ENCODE measurements at regions not wholly inside any gene's neighbourhood (a gene's known extent, or its start where the extent isn't known, plus 50 kb on each side); places are given as distances from the start of the nearest gene placed in this dataset.
"Not testable (repeated sequence)": the region's sequence is repeated elsewhere in the genome, so short reads cannot be mapped to it uniquely, and the experiment has no call there.

- DNase-seq = no peak
Observed at GRCh38 chr14:99024926-99025325, 247.1 kb downstream of the BCL11B start.

GRCh38 chr14:99025418-99025817 is 246.6 kb downstream of the BCL11B start:
- no peak for DNase-seq

- no peak for DNase-seq
Observed at GRCh38 chr14:99026471-99026870, 245.5 kb downstream of the BCL11B start.

- no peak for DNase-seq
Observed at GRCh38 chr14:99028041-99028440, 244.0 kb downstream of the BCL11B start.

- DNase-seq = no peak
Observed at GRCh38 chr14:99028521-99028920, 243.5 kb downstream of the BCL11B start.

- DNase-seq = no peak
Observed at GRCh38 chr14:99029145-99029915, 242.7 kb downstream of the BCL11B start.

- no peak for DNase-seq
Observed at GRCh38 chr14:99029916-99030305, 242.1 kb downstream of the BCL11B start.

- no peak for DNase-seq
Observed at GRCh38 chr14:99030454-99030853, 241.5 kb downstream of the BCL11B start.

- DNase-seq = no peak
Observed at GRCh38 chr14:99032759-99033158, 239.2 kb downstream of the BCL11B start.

- DNase-seq = no peak
Observed at GRCh38 chr14:99033951-99034350, 238.0 kb downstream of the BCL11B start.

GRCh38 chr14:99034711-99035171 is 237.3 kb downstream of the BCL11B start:
- DNase-seq = no peak

GRCh38 chr14:99035268-99035667 is 236.7 kb downstream of the BCL11B start:
- DNase-seq = no peak

- DNase-seq = no peak
Observed at GRCh38 chr14:99035712-99036610, 236.0 kb downstream of the BCL11B start.

GRCh38 chr14:99036611-99037293 is 235.2 kb downstream of the BCL11B start:
- DNase-seq = peak; percentile 14

- not testable (repeated sequence) for DNase-seq
Observed at GRCh38 chr14:99037326-99037725, 234.7 kb downstream of the BCL11B start.

- no peak for DNase-seq
Observed at GRCh38 chr14:99037777-99038430, 234.1 kb downstream of the BCL11B start.

GRCh38 chr14:99038431-99038820 is 233.6 kb downstream of the BCL11B start:
- DNase-seq = no peak

GRCh38 chr14:99039331-99040041 is 232.5 kb downstream of the BCL11B start:
- no peak for DNase-seq

- DNase-seq = no peak
Observed at GRCh38 chr14:99040052-99040451, 231.9 kb downstream of the BCL11B start.

GRCh38 chr14:99040711-99041110 is 231.3 kb downstream of the BCL11B start:
- DNase-seq = no peak

GRCh38 chr14:99041141-99041819 is 230.7 kb downstream of the BCL11B start:
- no peak for DNase-seq

- DNase-seq = no peak
Observed at GRCh38 chr14:99041820-99042174, 230.2 kb downstream of the BCL11B start.

Data from GF-D8 (cell line).